CD4-positive, alpha-beta T cell (primary cell): ENCODE measurements at regions not wholly inside any gene's neighbourhood (a gene's known extent, or its start where the extent isn't known, plus 50 kb on each side); places are given as distances from the start of the nearest gene placed in this dataset.

Experiments used
- ATAC-seq: fragments of 200-7000 bp; cut with Tn5 transposase; one replicate; pipeline ENCODE4 v1.10.0; 2022; ENCODE audit warnings: mild to moderate bottlenecking; ENCODE audit not compliant: poor library complexity
- CTCF ChIA-PET: fragments of 350-600 bp; sonication (Branson Sonifier 250); formaldehyde crosslinking; loops from one replicate; lab custom pipeline; 2021; ENCODE audit warnings: antibody characterized with exemption, inconsistent platforms; lab: Charles Lee
- POLR2A ChIA-PET: fragments of 350-600 bp; sonication (Branson Sonifier 250); formaldehyde crosslinking; loops from one replicate; lab custom pipeline; 2021; ENCODE audit warnings: antibody characterized with exemption, inconsistent platforms; lab: Charles Lee
- DNase-seq, 14 experiments: peaks; one replicate each; pipeline ENCODE4 v3.0.0-alpha.2; 2013 to 2020; ENCODE audit warnings: mixed read lengths in 2 of 14
- H3K27ac ChIP-seq, 2 donors: one replicate each; pipeline versions ENCODE4 v1.5.1 to v1.7.0; 2013; ENCODE audit warnings: low read length in 2 of 2, low read depth in 1 of 2, mild to moderate bottlenecking in 1 of 2
- H3K27me3 ChIP-seq, 2 experiments: 1 replicate in 1 of 2; 2 replicates in 1 of 2; pipeline versions ENCODE4 v1.6.1 to v1.7.0; 2013; ENCODE audit warnings: low read length in 2 of 2, control low read depth in 1 of 2, mild to moderate bottlenecking in 1 of 2, moderate library complexity in 1 of 2; ENCODE audit not compliant: insufficient read depth in 2 of 2, control insufficient read depth in 1 of 2
- H3K36me3 ChIP-seq: one replicate; pipeline ENCODE4 v1.6.1; 2013; ENCODE audit warnings: low read length, control low read depth; ENCODE audit not compliant: insufficient read depth
- H3K4me1 ChIP-seq: one replicate; pipeline ENCODE4 v1.6.1; 2013; ENCODE audit warnings: low read length, control low read depth; ENCODE audit not compliant: insufficient read depth
- H3K4me3 ChIP-seq: one replicate; pipeline ENCODE4 v1.5.1; 2013; ENCODE audit warnings: mild to moderate bottlenecking, low read length, moderate library complexity
- H3K9me3 ChIP-seq, 2 experiments: 1 replicate in 1 of 2; 2 replicates in 1 of 2; pipeline versions ENCODE4 v1.6.1 to v1.7.0; 2013; ENCODE audit warnings: low read length in 2 of 2, mild to moderate bottlenecking in 2 of 2, control low read depth in 1 of 2, moderate library complexity in 1 of 2; ENCODE audit not compliant: control insufficient read depth in 1 of 2, insufficient read depth in 1 of 2
- H3K27ac Mint-ChIP-seq: one replicate; pipeline ENCODE4 v1.8.0; 2020; ENCODE audit warnings: mixed read lengths
- H3K27me3 Mint-ChIP-seq: one replicate; pipeline ENCODE4 v1.8.0; 2021; ENCODE audit warnings: mixed read lengths
- H3K36me3 Mint-ChIP-seq: one replicate; pipeline ENCODE4 v1.8.0; 2021; ENCODE audit warnings: low read depth, mixed read lengths
- H3K4me1 Mint-ChIP-seq: one replicate; pipeline ENCODE4 v1.8.0; 2021; ENCODE audit warnings: low read depth, mixed read lengths
- H3K4me3 Mint-ChIP-seq: one replicate; pipeline ENCODE4 v1.8.0; 2020; ENCODE audit warnings: mild to moderate bottlenecking, mixed read lengths
- H3K9me3 Mint-ChIP-seq: one replicate; pipeline ENCODE4 v1.8.0; 2020; ENCODE audit warnings: mixed read lengths
- CTCF ChIP-seq: fragments of 200-600 bp; IDR thresholded peaks from one replicate; pipeline ENCODE4 v1.8.0; 2022; ENCODE audit warnings: antibody characterized with exemption, mild to moderate bottlenecking
- intact Hi-C, 2 experiments: fragments of 100-400 bp; cut with DNase I in 1 of 2; cut with micrococcal nuclease in 1 of 2; formaldehyde crosslinking; loops; one replicate each; pipeline versions ENCODE4 v1.15.1 to v1.9.0; 2023 to 2025; cut with DNase I, micrococcal nuclease

GRCh38 chr1:193588311-193589082, 402.1 kb upstream of the B3GALT2 start:
- H3K27me3 ChIP-seq, result no peaks in the 10 kb centered on the region
- no peak overlapping the region for H3K27ac Mint-ChIP-seq
- H3K9me3 ChIP-seq, result no peaks in the 10 kb centered on the region
- ChIA-PET CTCF (interaction anchor here (0.9 kb wide), 1 partner anchor 15 kb away, joined by 3 read pairs; no protein-coding TSS in a partner anchor), POLR2A (no interaction called here)
- no peaks in the 10 kb centered on the region for H3K4me1 ChIP-seq
- no peak overlapping the region for H3K4me3 Mint-ChIP-seq
- DNase-seq (no peak), ATAC-seq (no peak)
- H3K4me1 Mint-ChIP-seq, result peaks cover 26% of the 10 kb centered on the region
- TF ChIP-seq CTCF, result no peak
- no peaks in the 10 kb centered on the region for H3K36me3 ChIP-seq
- H3K27ac ChIP-seq, result no peak overlapping the region
- no peaks in the 10 kb centered on the region for H3K9me3 Mint-ChIP-seq
- intact Hi-C loops, result loop anchor here in 1 of 2 experiments (10.0 kb wide), 1 partner anchor 166 kb away; no protein-coding TSS in a partner anchor
- no peaks in the 10 kb centered on the region for H3K36me3 Mint-ChIP-seq
- no peak overlapping the region for H3K4me3 ChIP-seq
- no peaks in the 10 kb centered on the region for H3K27me3 Mint-ChIP-seq

GRCh38 chr1:193584731-193585239, 398.4 kb upstream of the B3GALT2 start:
- Mint-ChIP-seq H3K27me3 (no peaks in the 10 kb centered on the region), H3K27ac (no peak overlapping the region), H3K4me3 (no peak overlapping the region), H3K4me1 (no peaks in the 10 kb centered on the region), H3K9me3 (no peaks in the 10 kb centered on the region), H3K36me3 (no peaks in the 10 kb centered on the region)
- Histone ChIP-seq H3K4me3 (no peak overlapping the region), H3K4me1 (no peaks in the 10 kb centered on the region), H3K27me3 (no peaks in the 10 kb centered on the region), H3K9me3 (no peaks in the 10 kb centered on the region), H3K36me3 (no peaks in the 10 kb centered on the region), H3K27ac (no peak overlapping the region)
- CTCF ChIA-PET, result interaction anchor here (0.8 to 0.9 kb wide), 2 partner anchors 38 to 153 kb away, joined by 3 read pairs; no protein-coding TSS in a partner anchor
- no peak for TF ChIP-seq CTCF
- DNase-seq (no peak), ATAC-seq (no peak)
- intact Hi-C loops, result loop anchor here in 1 of 2 experiments (10.0 kb wide), 1 partner anchor 170 kb away; no protein-coding TSS in a partner anchor
- POLR2A ChIA-PET, result no interaction called here

GRCh38 chr1:193581341-193581740, 394.9 kb upstream of the B3GALT2 start:
- no peaks in the 10 kb centered on the region for H3K36me3 Mint-ChIP-seq
- intact Hi-C loops, result loop anchor here in 1 of 2 experiments (10.0 kb wide), 1 partner anchor 173 kb away; no protein-coding TSS in a partner anchor
- CTCF ChIA-PET, result no interaction called here
- DNase-seq (no peak), ATAC-seq (no peak)
- no peak overlapping the region for H3K4me3 ChIP-seq
- H3K36me3 ChIP-seq, result no peaks in the 10 kb centered on the region
- H3K27me3 ChIP-seq, result no peaks in the 10 kb centered on the region
- H3K4me1 Mint-ChIP-seq, result no peaks in the 10 kb centered on the region
- no peaks in the 10 kb centered on the region for H3K9me3 Mint-ChIP-seq
- H3K27ac ChIP-seq, result no peak overlapping the region
- no peaks in the 10 kb centered on the region for H3K9me3 ChIP-seq
- POLR2A ChIA-PET, result interaction anchor here (1.3 kb wide), 1 partner anchor 10 kb away, joined by 4 read pairs; no protein-coding TSS in a partner anchor
- H3K27me3 Mint-ChIP-seq, result no peaks in the 10 kb centered on the region
- no peak overlapping the region for H3K27ac Mint-ChIP-seq
- TF ChIP-seq CTCF, result no peak
- no peak overlapping the region for H3K4me3 Mint-ChIP-seq
- H3K4me1 ChIP-seq, result no peaks in the 10 kb centered on the region
